ENCODE measurements at regions not wholly inside any gene's neighbourhood (a gene's known extent, or its start where the extent isn't known, plus 50 kb on each side); places are given as distances from the start of the nearest gene placed in this dataset.

- no peaks in the 10 kb centered on the region for H3K4me1 ChIP-seq (ENCODE audit: insufficient read depth, low read length)
- H3K4me3 ChIP-seq (ENCODE audit: low read length), result no peak overlapping the region
- H3K4me1 Mint-ChIP-seq, result no peaks in the 10 kb centered on the region
- H3K27ac ChIP-seq (ENCODE audit: low read depth, low read length), result no peak overlapping the region
- peaks cover 0 to 3% (median 2%) of the 10 kb centered on the region in 5 donors for H3K9me3 Mint-ChIP-seq
- no peaks in the 10 kb centered on the region for H3K27me3 ChIP-seq (ENCODE audit: insufficient read depth, low read length, poor library complexity, severe bottlenecking)
- H3K9me3 ChIP-seq (ENCODE audit: low read length), result no peaks in the 10 kb centered on the region
- H3K36me3 Mint-ChIP-seq, result peaks cover 0 to 4% (median 0%) of the 10 kb centered on the region in 3 donors
- ChIA-PET POLR2A (no interaction called here), CTCF (no interaction called here)
- H3K27me3 Mint-ChIP-seq, result peaks cover 0 to 5% of the 10 kb centered on the region in 2 donors
- no peak for DNase-seq
- H3K4me3 Mint-ChIP-seq, result no peak overlapping the region
- H3K36me3 ChIP-seq (ENCODE audit: insufficient read depth, low read length), result no peaks in the 10 kb centered on the region
- H3K27ac Mint-ChIP-seq, result no peak overlapping the region
Observed at GRCh38 chr11:129592191-129592590, 216.5 kb downstream of the BARX2 start.

DNA sequence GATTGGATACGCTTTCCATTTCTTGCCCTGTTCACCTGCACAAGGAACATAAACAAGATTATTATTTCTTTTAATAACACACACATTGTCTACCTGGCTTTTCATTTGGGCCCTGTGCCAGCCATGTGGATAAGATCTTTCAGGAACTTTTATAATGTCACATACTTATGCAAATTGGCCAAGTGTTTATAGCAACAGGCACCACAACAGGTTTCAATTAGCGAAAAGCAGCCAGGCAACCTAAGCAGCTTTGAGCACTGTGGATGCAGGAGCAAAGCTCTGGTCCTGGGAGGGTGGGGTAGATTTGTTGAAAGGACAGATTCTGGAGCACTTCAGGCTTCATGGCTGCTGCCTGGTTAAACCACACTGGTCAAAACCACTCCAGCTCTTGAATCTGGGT lies 217.4 kb downstream of the BARX2 start:
- H3K36me3 ChIP-seq (ENCODE audit: insufficient read depth, low read length), result no peaks in the 10 kb centered on the region
- ChIA-PET CTCF (no interaction called here), POLR2A (no interaction called here)
- H3K9me3 ChIP-seq (ENCODE audit: low read length), result no peaks in the 10 kb centered on the region
- H3K27me3 ChIP-seq (ENCODE audit: insufficient read depth, low read length, poor library complexity, severe bottlenecking), result no peaks in the 10 kb centered on the region
- DNase-seq, result no peak
- no peak overlapping the region for H3K27ac ChIP-seq (ENCODE audit: low read depth, low read length)
- no peaks in the 10 kb centered on the region for H3K4me1 ChIP-seq (ENCODE audit: insufficient read depth, low read length)
- Mint-ChIP-seq H3K9me3 (peaks cover 0 to 3% (median 2%) of the 10 kb centered on the region in 5 donors), H3K4me1 (no peaks in the 10 kb centered on the region), H3K4me3 (no peak overlapping the region), H3K27me3 (peaks cover 0 to 2% of the 10 kb centered on the region in 2 donors), H3K27ac (no peak overlapping the region), H3K36me3 (peaks cover 0 to 4% (median 0%) of the 10 kb centered on the region in 3 donors)
- H3K4me3 ChIP-seq (ENCODE audit: low read length), result no peak overlapping the region

DNA sequence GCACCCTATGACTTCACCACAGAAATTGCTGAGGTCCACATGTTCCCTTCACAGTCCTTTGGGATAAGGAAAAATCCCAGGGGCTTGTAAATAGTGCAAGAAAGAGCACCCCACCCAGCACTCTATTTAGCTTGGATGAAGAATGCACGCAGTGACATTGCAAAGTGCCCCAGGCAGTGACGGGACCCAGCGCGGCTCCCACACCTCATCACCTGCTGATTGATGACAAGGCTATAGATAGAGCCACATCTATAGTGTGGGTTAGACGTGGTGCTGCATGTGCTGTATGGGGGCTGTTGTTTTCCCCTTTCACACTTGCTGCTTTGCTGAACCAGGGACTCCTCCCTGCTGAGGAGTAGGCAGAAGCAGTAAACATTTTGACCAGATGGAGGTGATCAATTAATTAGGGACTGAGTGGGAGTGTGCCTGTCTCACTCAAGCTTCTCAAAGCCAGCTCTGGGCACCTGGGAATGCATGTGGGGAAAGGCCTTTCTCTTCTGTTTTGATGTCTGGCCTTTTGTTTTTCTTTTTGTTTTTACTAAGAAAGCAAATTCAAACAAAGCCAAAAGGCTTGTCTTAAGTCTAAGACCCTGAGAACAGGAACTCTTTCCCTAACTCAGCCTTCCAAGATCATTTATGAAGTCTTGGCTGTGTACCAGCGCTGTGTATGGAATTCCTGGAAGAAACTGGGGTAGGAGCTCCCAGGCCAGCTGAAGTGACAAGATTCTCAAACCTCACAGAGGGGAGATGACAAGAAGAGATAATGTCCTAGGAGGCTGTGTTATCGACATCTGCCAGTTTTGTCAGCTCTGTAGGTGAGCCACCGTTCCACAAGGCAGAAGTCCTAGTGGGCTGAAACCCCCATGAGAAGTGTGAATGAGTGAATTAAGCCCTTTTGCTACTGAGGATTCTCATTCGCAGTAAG lies 219.7 kb downstream of the BARX2 start:
- Mint-ChIP-seq H3K9me3 (peaks cover 0 to 4% (median 2%) of the 10 kb centered on the region in 5 donors), H3K27me3 (peaks cover 0 to 2% of the 10 kb centered on the region in 2 donors), H3K27ac (no peak overlapping the region), H3K4me1 (no peaks in the 10 kb centered on the region), H3K36me3 (peaks cover 0 to 4% (median 0%) of the 10 kb centered on the region in 3 donors), H3K4me3 (no peak overlapping the region)
- Histone ChIP-seq H3K27me3 (ENCODE audit: insufficient read depth, low read length, poor library complexity, severe bottlenecking) (no peaks in the 10 kb centered on the region), H3K36me3 (ENCODE audit: insufficient read depth, low read length) (no peaks in the 10 kb centered on the region), H3K9me3 (ENCODE audit: low read length) (no peaks in the 10 kb centered on the region), H3K4me1 (ENCODE audit: insufficient read depth, low read length) (no peaks in the 10 kb centered on the region), H3K27ac (ENCODE audit: low read depth, low read length) (no peak overlapping the region), H3K4me3 (ENCODE audit: low read length) (no peak overlapping the region)
- no peak for DNase-seq
- ChIA-PET POLR2A (no interaction called here), CTCF (no interaction called here)

DNA sequence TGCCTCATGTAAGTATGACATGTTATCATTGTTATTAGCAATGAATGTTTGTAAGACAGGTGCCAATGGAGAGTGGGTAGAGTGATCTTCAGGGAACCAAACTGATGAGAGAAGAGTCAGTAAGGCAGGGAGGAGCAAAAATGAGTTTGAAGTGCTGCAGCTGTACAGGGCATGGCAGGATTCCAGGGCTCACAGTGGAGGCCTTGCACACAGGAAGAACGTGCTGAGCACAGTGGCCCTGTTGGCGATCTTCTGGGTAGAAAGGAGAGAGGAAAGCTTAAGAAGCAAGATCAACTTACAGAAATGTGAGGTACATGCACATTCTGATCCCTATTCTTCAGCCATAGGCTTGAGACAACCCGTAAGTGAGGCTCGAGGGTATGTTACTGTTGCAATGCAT lies 219.3 kb upstream of the TMEM45B start:
- H3K27me3 Mint-ChIP-seq, result peaks cover 0 to 2% of the 10 kb centered on the region in 2 donors
- H3K4me1 Mint-ChIP-seq, result no peaks in the 10 kb centered on the region
- H3K4me3 ChIP-seq (ENCODE audit: low read length), result no peak overlapping the region
- DNase-seq, result no peak
- no peaks in the 10 kb centered on the region for H3K27me3 ChIP-seq (ENCODE audit: insufficient read depth, low read length, poor library complexity, severe bottlenecking)
- H3K27ac Mint-ChIP-seq, result no peak overlapping the region
- ChIA-PET CTCF (no interaction called here), POLR2A (no interaction called here)
- peaks cover 0 to 7% (median 2%) of the 10 kb centered on the region in 5 donors for H3K9me3 Mint-ChIP-seq
- no peak overlapping the region for H3K27ac ChIP-seq (ENCODE audit: low read depth, low read length)
- H3K36me3 Mint-ChIP-seq, result peaks cover 0 to 4% (median 0%) of the 10 kb centered on the region in 3 donors
- no peaks in the 10 kb centered on the region for H3K4me1 ChIP-seq (ENCODE audit: insufficient read depth, low read length)
- no peak overlapping the region for H3K4me3 Mint-ChIP-seq
- no peaks in the 10 kb centered on the region for H3K9me3 ChIP-seq (ENCODE audit: low read length)
- H3K36me3 ChIP-seq (ENCODE audit: insufficient read depth, low read length), result no peaks in the 10 kb centered on the region

DNA sequence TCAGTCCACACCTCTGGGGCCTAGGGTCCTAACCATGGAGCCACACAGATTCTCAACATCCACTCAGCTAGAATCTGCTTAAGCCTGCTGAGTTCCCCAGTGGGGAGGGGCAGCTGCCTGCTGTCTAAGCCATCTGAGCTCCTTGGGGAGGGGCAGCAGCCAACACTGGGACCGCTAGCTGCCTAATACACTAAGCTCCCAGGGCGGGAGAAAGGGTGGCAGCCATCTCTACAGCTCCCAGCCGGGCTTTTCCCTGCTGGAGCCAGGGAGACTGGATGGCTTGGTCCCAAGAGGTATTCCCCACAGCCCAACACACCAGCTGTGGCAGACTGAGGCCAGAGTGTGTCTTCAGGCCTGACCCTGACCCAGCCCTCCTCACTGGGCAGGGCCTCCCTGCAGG lies 217.3 kb upstream of the TMEM45B start:
- Mint-ChIP-seq H3K9me3 (peaks cover 0 to 5% (median 2%) of the 10 kb centered on the region in 5 donors), H3K4me1 (no peaks in the 10 kb centered on the region), H3K36me3 (peaks cover 0 to 4% (median 0%) of the 10 kb centered on the region in 3 donors), H3K4me3 (no peak overlapping the region), H3K27ac (no peak overlapping the region), H3K27me3 (peaks cover 0 to 4% of the 10 kb centered on the region in 2 donors)
- ChIA-PET CTCF (no interaction called here), POLR2A (no interaction called here)
- H3K27ac ChIP-seq (ENCODE audit: low read depth, low read length), result no peak overlapping the region
- H3K36me3 ChIP-seq (ENCODE audit: insufficient read depth, low read length), result no peaks in the 10 kb centered on the region
- no peak overlapping the region for H3K4me3 ChIP-seq (ENCODE audit: low read length)
- H3K9me3 ChIP-seq (ENCODE audit: low read length), result no peaks in the 10 kb centered on the region
- H3K4me1 ChIP-seq (ENCODE audit: insufficient read depth, low read length), result no peaks in the 10 kb centered on the region
- DNase-seq, result no peak
- H3K27me3 ChIP-seq (ENCODE audit: insufficient read depth, low read length, poor library complexity, severe bottlenecking), result no peaks in the 10 kb centered on the region

DNA sequence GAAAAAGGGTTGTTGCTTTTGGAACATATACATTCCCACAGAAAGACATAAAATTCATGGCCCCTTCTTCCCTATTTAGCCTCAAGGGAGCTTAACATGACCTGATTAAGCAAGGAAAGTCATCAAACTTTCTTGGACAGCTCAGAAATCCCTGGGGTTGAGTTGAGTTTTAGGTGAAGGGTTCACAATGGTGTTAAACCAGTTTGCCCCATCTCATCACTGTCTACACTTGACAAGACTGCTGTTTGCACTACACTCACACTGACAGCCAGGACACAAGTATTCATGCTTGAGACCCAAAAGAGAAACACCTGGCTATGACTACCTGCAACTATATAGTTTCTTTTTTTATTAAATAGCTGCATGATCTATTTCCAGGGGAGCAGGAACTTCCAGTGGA lies 209.8 kb upstream of the TMEM45B start:
- ChIA-PET CTCF (no interaction called here), POLR2A (no interaction called here)
- no peaks in the 10 kb centered on the region for H3K36me3 Mint-ChIP-seq
- no peak for DNase-seq
- Histone ChIP-seq H3K4me3 (ENCODE audit: low read length) (no peak overlapping the region), H3K27me3 (ENCODE audit: insufficient read depth, low read length, poor library complexity, severe bottlenecking) (no peaks in the 10 kb centered on the region), H3K9me3 (ENCODE audit: low read length) (no peaks in the 10 kb centered on the region), H3K36me3 (ENCODE audit: insufficient read depth, low read length) (no peaks in the 10 kb centered on the region), H3K4me1 (ENCODE audit: insufficient read depth, low read length) (no peaks in the 10 kb centered on the region), H3K27ac (ENCODE audit: low read depth, low read length) (no peak overlapping the region)
- peaks cover 0 to 7% of the 10 kb centered on the region in 2 donors for H3K27me3 Mint-ChIP-seq
- no peaks in the 10 kb centered on the region for H3K9me3 Mint-ChIP-seq
- H3K4me3 Mint-ChIP-seq, result no peak overlapping the region
- H3K4me1 Mint-ChIP-seq, result no peaks in the 10 kb centered on the region
- H3K27ac Mint-ChIP-seq, result no peak overlapping the region

DNA sequence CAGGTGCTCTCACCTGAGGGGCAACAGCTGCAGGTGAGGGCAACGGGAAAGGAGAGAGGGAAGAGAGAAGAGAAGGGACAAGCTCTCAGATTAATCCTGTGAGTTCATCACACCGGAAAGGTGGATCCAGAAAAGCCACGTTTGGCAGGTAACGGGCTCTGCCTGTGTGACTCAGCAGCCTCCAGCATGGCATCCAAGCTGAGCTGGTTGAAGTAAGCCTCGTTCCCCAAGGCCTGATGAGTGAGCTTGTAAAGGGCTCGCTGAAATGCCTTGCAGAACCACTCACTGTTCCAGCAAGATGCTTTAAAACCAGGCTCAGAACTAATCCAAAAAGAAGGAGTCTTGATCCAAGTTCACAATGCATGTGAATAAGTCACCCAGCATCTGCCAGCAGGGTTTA lies 206.9 kb upstream of the TMEM45B start:
- no peak overlapping the region for H3K4me3 ChIP-seq (ENCODE audit: low read length)
- Mint-ChIP-seq H3K36me3 (no peaks in the 10 kb centered on the region), H3K4me3 (no peak overlapping the region), H3K9me3 (no peaks in the 10 kb centered on the region), H3K27me3 (peaks cover 0 to 4% of the 10 kb centered on the region in 2 donors), H3K27ac (no peak overlapping the region), H3K4me1 (no peaks in the 10 kb centered on the region)
- H3K4me1 ChIP-seq (ENCODE audit: insufficient read depth, low read length), result no peaks in the 10 kb centered on the region
- H3K27ac ChIP-seq (ENCODE audit: low read depth, low read length), result no peak overlapping the region
- no peak for DNase-seq
- no peaks in the 10 kb centered on the region for H3K36me3 ChIP-seq (ENCODE audit: insufficient read depth, low read length)
- no peaks in the 10 kb centered on the region for H3K9me3 ChIP-seq (ENCODE audit: low read length)
- no peaks in the 10 kb centered on the region for H3K27me3 ChIP-seq (ENCODE audit: insufficient read depth, low read length, poor library complexity, severe bottlenecking)
- POLR2A ChIA-PET, result no interaction called here
- CTCF ChIA-PET, result no interaction called here

GRCh38 chr11:129610125-129610524 lies 205.5 kb upstream of the TMEM45B start:
- no peak for DNase-seq
- H3K4me3 Mint-ChIP-seq, result no peak overlapping the region
- Histone ChIP-seq H3K4me3 (ENCODE audit: low read length) (no peak overlapping the region), H3K4me1 (ENCODE audit: insufficient read depth, low read length) (no peaks in the 10 kb centered on the region), H3K27ac (ENCODE audit: low read depth, low read length) (no peak overlapping the region), H3K27me3 (ENCODE audit: insufficient read depth, low read length, poor library complexity, severe bottlenecking) (no peaks in the 10 kb centered on the region), H3K9me3 (ENCODE audit: low read length) (no peaks in the 10 kb centered on the region), H3K36me3 (ENCODE audit: insufficient read depth, low read length) (no peaks in the 10 kb centered on the region)
- no peaks in the 10 kb centered on the region for H3K9me3 Mint-ChIP-seq
- peaks cover 3 to 4% of the 10 kb centered on the region in 2 donors for H3K27me3 Mint-ChIP-seq
- H3K4me1 Mint-ChIP-seq, result no peaks in the 10 kb centered on the region
- CTCF ChIA-PET, result no interaction called here
- no peaks in the 10 kb centered on the region for H3K36me3 Mint-ChIP-seq
- POLR2A ChIA-PET, result no interaction called here
- H3K27ac Mint-ChIP-seq, result no peak overlapping the region

Measured in CD8-positive, alpha-beta memory T cell (primary cell).